GM12874 (cell line): ENCODE measurements at regions not wholly inside any gene's neighbourhood (a gene's known extent, or its start where the extent isn't known, plus 50 kb on each side); places are given as distances from the start of the nearest gene placed in this dataset.

Experiments used
- CTCF ChIP-seq: IDR thresholded peaks from 2 replicates; pipeline ENCODE4 v1.5.1; 2011; ENCODE audit warnings: low read depth, mild to moderate bottlenecking, control low read depth, low read length, moderate library complexity; ENCODE audit not compliant: insufficient read depth

- no peak for TF ChIP-seq CTCF
These were observed 134.6 kb downstream of the VRK1 start for GRCh38 chr14:96931751-96932150.

DNA sequence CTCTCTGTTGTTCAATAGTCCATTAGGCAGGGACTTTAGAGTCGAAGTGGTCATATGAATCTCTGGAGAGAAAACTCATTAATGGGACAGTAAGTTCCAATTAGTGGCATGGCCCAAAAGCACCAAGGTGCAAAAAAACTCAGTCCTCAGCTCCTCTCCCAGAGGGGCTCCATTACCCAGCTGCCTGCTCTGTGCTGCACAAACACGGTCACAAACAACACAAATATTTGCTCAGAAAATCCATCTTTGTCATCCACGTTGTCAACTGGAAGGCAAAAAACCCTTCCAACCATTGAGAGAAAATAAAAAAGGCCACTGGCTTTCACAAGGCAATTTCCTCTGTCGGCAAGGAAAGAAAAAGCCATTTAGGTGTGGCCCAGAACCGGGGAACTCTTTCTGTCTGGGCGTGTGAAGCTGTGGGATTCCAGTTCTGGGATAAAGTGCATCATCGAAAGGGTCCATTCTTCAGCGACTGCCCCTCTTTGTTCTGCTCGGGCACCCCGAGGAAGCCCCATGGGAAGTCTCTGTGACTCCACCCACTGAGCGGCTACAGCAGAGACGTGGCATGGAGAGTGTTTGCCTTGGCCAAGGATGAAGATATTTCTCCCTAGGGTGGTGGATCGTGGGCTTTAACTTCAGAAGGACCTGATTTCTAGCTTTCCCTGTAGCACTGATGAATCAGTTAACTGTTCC, 137.6 kb downstream of the VRK1 start:
- no peak for TF ChIP-seq CTCF

DNA sequence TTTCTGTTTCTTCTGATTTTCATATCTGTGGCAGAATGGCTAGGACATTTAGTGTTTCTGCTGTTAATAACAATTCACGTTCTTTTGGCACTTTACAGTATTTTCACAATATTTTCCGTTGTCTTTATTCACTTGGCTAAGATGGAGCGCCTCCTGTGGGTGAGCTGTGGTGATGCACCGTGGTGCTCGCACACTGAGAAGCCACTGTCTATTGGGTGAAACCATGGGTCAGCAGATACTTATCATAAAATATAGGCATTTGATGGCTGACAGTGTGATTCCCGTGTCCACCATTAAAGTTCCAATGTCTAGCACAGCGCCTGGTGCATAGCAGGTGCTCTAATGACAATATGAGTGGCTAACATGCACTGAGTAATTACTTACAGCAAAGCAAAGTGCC, 141.8 kb downstream of the VRK1 start:
- peak; percentile 56; the same call in 1 of the 2 replicates for TF ChIP-seq CTCF

DNA sequence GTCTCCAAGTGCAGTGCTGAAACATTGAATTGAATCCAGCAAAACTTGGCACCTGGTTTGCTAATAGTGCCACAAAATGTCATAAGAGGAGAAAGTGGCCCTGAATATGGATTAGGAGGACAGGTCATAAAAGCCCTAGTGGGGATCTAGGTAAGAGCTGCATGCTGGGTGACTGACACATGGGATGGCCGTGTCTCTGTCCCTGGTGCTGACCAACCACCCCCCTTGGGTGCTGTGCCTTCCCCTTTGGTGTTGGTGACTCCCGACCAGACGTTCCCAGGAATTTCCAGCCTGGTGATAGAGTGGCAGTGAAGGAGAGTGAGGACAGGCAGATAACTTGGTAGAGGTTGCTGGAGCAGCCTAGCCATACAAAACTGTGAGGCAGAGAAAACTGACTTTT, 142.8 kb downstream of the VRK1 start:
- TF ChIP-seq CTCF = no peak

DNA sequence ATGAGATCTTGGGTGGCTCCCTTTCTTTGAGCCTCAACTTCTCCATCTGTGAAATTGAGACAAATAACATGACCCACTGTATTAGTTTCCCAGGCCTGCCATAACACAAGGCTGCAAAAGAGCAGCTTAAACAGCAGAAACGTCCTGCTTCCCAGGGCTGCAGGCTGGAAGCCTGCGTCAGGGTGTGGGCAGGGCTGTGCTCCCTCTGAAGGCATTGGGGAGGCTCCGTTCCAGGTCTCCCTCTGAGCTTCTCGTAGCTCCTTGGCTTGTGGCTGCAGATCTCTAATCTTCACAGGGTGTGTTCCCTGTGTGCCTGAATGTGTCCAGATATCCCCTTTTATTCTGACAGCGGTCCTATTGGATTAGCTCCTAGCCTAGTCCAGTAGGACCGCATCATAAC, 147.1 kb downstream of the VRK1 start:
- TF ChIP-seq CTCF = no peak

- no peak for TF ChIP-seq CTCF
These were observed 148.5 kb downstream of the VRK1 start for GRCh38 chr14:96945721-96946120.

DNA sequence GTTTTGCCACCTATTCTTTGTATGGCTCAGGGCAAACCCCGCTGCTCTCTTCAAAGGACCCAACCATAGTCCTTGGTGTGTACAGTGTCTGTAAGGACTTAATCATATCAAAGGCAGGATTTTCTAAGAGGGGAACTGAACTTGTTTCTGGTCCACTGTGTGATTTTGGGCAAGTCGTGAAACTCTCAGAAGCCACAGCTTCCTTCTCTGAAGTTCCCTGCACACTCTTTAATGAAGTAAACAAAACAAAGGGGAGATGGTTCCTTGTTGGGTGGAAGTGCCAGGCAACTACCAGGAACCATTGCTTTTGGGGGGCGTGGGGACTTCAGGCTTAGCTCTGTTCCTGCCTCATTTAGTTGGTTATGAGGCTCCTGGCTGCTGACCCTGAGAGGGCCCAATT, 152.4 kb downstream of the VRK1 start:
- no peak for TF ChIP-seq CTCF
